Coronary artery (tissue), 2 donors: ENCODE measurements at regions not wholly inside any gene's neighbourhood (a gene's known extent, or its start where the extent isn't known, plus 50 kb on each side); places are given as distances from the start of the nearest gene placed in this dataset.

Source experiments
- DNase-seq: peaks from one replicate; pipeline ENCODE4 v3.0.0-alpha.2; 2017; ENCODE audit warnings: low spot score
- H3K27ac ChIP-seq, 2 donors: fragments of 200-600 bp; sonication (generic); one replicate each; pipeline ENCODE4 v1.5.1; 2016 to 2019
- H3K4me3 ChIP-seq: fragments of 200-600 bp; sonication (generic); 2 replicates; pipeline ENCODE4 v1.5.1; 2016; ENCODE audit warnings: mild to moderate bottlenecking, moderate library complexity
- TF ChIP-seq, protein P1 (sequence below): fragments of 200-600 bp; sonication (generic); IDR thresholded peaks from one replicate; pipeline ENCODE4 v1.5.1; 2019; ENCODE audit warnings: antibody characterized with exemption

DNA sequence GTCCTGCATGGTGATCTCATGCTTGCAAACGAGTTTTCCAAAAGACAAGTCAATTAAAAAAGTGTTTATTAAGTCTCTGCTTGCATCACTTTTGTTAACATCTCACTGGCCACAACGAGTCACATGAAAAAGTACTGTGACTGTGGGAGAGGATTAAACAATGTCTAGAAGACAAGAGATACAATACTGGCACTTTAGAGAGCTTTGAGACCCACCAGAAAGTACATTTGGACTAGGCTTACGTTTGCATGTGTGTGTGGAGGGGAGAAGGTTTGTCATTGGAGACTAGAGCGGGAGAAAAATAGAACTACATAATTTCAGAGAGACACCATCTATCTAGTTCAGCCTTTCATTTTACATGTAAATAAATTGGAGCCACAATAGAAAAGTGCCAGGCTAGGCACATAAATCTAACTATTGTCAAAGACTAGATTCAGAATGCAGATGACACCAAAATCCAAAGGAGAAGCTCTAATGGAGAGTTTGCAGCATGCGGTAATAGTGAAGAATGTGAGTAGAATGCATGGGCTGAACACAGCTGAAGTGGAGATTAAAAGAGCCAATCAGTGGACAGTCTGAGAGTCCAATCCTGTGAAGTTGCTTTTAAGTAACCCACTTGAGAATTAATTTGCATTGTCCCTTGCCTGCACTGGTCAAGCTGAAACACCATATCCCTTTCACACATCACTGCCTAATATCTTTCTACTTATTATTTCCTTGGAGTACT is 977.4 kb upstream of the FAT3 start:
- DNase-seq = no peak
- H3K27ac ChIP-seq = no peak overlapping the region
- TF ChIP-seq, protein P1, sequence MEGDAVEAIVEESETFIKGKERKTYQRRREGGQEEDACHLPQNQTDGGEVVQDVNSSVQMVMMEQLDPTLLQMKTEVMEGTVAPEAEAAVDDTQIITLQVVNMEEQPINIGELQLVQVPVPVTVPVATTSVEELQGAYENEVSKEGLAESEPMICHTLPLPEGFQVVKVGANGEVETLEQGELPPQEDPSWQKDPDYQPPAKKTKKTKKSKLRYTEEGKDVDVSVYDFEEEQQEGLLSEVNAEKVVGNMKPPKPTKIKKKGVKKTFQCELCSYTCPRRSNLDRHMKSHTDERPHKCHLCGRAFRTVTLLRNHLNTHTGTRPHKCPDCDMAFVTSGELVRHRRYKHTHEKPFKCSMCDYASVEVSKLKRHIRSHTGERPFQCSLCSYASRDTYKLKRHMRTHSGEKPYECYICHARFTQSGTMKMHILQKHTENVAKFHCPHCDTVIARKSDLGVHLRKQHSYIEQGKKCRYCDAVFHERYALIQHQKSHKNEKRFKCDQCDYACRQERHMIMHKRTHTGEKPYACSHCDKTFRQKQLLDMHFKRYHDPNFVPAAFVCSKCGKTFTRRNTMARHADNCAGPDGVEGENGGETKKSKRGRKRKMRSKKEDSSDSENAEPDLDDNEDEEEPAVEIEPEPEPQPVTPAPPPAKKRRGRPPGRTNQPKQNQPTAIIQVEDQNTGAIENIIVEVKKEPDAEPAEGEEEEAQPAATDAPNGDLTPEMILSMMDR = no peak
- H3K4me3 ChIP-seq = no peak overlapping the region

DNA sequence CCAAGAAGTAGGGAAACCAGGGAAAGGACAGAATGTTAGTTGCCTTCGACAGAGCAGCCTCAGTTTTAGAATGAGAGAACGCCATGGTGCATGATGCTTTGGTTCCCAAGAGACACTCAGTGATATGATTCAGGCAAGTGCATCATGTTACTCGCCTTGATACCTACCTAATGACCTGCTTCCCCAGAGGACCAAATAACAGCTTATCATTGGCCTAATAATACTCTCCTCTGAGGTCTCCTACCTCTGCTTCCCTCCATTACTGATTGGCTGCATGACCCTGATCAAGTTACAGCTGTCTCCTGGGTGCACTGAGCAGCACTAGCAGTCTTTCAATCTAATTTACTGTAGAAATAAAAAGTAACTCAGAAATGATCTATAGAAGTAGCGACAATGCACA is 979.7 kb upstream of the FAT3 start:
- DNase-seq = no peak
- Histone ChIP-seq H3K4me3 (no peak overlapping the region), H3K27ac (no peak overlapping the region)
- TF ChIP-seq, protein P1 = no peak

DNA sequence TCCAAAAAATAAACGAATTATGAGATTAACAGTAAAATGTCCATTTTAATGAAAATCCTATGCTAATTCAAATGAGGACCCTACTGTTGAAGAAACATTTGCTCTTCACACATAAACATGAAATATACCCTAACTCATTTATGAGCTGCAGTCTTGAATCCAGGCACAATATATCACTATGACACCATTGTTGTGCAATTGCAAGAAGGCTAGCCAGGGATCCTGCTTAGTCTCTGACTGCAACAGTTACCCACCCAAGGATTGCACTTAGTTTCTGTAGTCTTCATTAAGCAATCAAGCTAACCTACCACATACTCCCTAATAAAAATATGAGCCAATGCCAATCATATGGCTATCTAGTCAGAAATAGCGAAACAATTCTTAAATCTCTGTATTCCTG is 981.0 kb upstream of the FAT3 start:
- no peak overlapping the region for H3K27ac ChIP-seq
- TF ChIP-seq, protein P1 = no peak
- DNase-seq = no peak
- H3K4me3 ChIP-seq = no peak overlapping the region

DNA sequence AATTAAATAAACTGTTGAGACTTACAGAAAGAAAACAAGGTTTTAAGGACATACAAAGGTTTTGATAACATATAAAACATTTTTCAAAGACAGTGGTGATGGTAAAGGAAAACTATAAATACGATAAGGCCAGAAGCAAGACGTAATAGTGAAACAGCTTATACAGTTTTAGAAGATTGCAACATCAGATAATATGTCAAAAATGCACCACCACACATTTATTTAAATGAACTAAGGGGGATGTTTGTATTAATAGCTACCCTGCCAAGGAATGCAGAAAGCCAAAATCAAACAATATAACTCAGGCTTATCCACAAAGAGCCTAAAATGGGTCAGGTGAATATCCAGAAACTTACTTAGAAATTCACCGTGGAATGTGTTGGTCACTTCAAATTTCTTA is 981.6 kb upstream of the FAT3 start:
- TF ChIP-seq, protein P1 = no peak
- Histone ChIP-seq H3K27ac (no peak overlapping the region), H3K4me3 (no peak overlapping the region)
- no peak for DNase-seq

DNA sequence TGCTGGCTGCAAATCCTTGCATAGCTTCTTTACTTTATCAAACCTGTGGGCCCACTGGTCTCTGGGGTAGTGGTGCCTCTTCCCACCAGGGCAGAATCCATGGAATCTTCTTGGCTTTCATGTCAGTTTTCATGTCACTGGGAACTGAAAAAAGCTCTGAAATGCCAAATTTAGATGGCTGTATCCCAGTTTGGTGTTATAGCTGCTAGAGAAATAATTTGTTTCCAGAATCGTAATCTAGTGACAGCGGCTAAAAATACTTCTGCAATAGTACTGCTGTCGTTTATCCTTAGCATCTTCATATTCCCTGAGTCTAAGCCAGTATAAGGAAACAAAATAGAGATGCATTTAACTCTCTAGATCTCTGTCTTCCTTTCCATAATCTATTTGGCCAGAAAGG is 983.4 kb upstream of the FAT3 start:
- no peak overlapping the region for H3K4me3 ChIP-seq
- no peak for DNase-seq
- H3K27ac ChIP-seq = no peak overlapping the region
- TF ChIP-seq, protein P1 = no peak

DNA sequence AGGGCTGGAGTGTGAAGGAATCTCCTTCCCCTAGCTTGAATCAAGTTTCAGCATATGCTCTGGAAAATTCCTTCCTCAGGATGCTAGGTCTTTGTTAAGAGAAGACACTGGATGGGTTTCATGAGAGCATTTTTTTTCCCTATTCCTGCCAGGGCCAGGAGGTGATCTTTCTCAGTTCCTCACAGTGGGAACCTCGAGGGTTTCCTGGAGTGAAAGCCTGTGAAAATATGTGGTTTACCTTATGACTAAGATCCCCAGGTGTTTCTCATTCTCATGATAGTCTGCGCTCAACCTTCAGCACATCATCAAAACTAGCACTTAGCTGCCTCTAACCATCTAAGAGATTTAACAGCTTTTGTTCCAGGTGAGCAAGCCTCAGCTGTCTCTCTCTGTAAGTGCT is 985.3 kb upstream of the FAT3 start:
- TF ChIP-seq, protein P1 = no peak
- no peak overlapping the region for H3K4me3 ChIP-seq
- no peak for DNase-seq
- no peak overlapping the region for H3K27ac ChIP-seq

DNA sequence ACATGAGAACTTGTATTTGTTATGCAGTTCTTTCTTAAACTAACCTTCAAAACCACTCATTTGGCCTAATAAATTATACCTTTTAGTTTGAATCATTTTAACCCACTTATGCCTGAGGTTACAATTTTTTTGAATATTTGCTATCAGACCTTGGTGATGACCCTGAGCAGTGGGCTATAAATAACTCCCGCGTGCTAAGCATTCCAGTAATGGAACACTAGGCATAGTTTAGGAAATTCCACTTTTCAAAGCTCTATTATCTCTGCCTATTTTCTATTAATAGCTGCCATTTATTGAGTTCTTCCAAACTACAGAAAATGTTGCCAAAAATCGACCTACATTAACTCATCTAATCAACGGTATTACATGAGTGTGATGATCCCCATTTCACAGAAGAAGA is 993.4 kb upstream of the FAT3 start:
- TF ChIP-seq, protein P1 = no peak
- Histone ChIP-seq H3K27ac (peak overlapping the region in 1 of 2 donors; percentile 35), H3K4me3 (no peak overlapping the region)
- DNase-seq = no peak
